OCI-LY7 (cell line): ENCODE measurements at regions not wholly inside any gene's neighbourhood (a gene's known extent, or its start where the extent isn't known, plus 50 kb on each side); places are given as distances from the start of the nearest gene placed in this dataset.

Source experiments
- EZH2phosphoT487 ChIP-seq: fragments of 200-600 bp; sonication (generic); IDR thresholded peaks from 2 replicates; pipeline ENCODE4 v1.6.1; 2018; ENCODE audit warnings: low read depth, borderline replicate concordance, mild to moderate bottlenecking, mixed run types, antibody characterized with exemption, low read length, moderate library complexity, mixed read lengths
- TF ChIP-seq, protein P1 (sequence below): fragments of 200-600 bp; sonication (generic); conservative IDR thresholded peaks from 2 replicates; pipeline ENCODE4 v1.5.1; 2014; ENCODE audit warnings: mild to moderate bottlenecking, antibody characterized with exemption, low read length, moderate library complexity, mixed read lengths

GRCh38 chr13:78372581-78372980, 230.8 kb downstream of the POU4F1 start:
- TF ChIP-seq, protein P1, sequence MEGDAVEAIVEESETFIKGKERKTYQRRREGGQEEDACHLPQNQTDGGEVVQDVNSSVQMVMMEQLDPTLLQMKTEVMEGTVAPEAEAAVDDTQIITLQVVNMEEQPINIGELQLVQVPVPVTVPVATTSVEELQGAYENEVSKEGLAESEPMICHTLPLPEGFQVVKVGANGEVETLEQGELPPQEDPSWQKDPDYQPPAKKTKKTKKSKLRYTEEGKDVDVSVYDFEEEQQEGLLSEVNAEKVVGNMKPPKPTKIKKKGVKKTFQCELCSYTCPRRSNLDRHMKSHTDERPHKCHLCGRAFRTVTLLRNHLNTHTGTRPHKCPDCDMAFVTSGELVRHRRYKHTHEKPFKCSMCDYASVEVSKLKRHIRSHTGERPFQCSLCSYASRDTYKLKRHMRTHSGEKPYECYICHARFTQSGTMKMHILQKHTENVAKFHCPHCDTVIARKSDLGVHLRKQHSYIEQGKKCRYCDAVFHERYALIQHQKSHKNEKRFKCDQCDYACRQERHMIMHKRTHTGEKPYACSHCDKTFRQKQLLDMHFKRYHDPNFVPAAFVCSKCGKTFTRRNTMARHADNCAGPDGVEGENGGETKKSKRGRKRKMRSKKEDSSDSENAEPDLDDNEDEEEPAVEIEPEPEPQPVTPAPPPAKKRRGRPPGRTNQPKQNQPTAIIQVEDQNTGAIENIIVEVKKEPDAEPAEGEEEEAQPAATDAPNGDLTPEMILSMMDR: no peak
- no peak for TF ChIP-seq EZH2phosphoT487
